ENCODE measurements at regions not wholly inside any gene's neighbourhood (a gene's known extent, or its start where the extent isn't known, plus 50 kb on each side); places are given as distances from the start of the nearest gene placed in this dataset.

- Histone ChIP-seq H3K36me3 (ENCODE audit: insufficient read depth, low read length) (no peaks in the 10 kb centered on the region), H2AFZ (ENCODE audit: low read length) (no peak overlapping the region), H3K79me2 (ENCODE audit: insufficient read depth, low read depth, low read length) (no peaks in the 10 kb centered on the region), H3K9me3 (ENCODE audit: low read length) (no peaks in the 10 kb centered on the region), H3K4me3 (ENCODE audit: low read depth, low read length, poor library complexity, severe bottlenecking) (no peak overlapping the region), H3K4me2 (ENCODE audit: low read length) (no peak overlapping the region), H3K9me2 (ENCODE audit: insufficient read depth, low read length) (no peaks in the 10 kb centered on the region), H3K4me1 (ENCODE audit: insufficient read depth, low read length, poor library complexity, severe bottlenecking) (no peaks in the 10 kb centered on the region), H4K20me1 (ENCODE audit: insufficient read depth, low read length) (no peaks in the 10 kb centered on the region), H3K27ac (ENCODE audit: low read depth, low read length, poor library complexity, severe bottlenecking) (no peak overlapping the region)
- ChIA-PET CTCF (ENCODE audit: unreplicated experiment) (no interaction called here), POLR2A (no interaction called here)
- no peak for DNase-seq (ENCODE audit: low spot score)
- intact Hi-C loops (cut with micrococcal nuclease; ENCODE audit: unreplicated experiment) = no loop called here
- TF ChIP-seq EZH2phosphoT487 (IDR thresholded peaks at IDR 0.05; ENCODE audit: borderline replicate concordance, low read depth, low read length) (no peak), CTCF (conservative IDR thresholded peaks at IDR 0.05; ENCODE audit: low read length) (no peak)
- BruUV-seq (replicated peaks) = no TSS peak
Observed at GRCh38 chrX:126985981-126986380, 166.5 kb downstream of the PRR32 start.

GRCh38 chrX:126994032-126994600, 174.6 kb downstream of the PRR32 start:
- H3K9me2 ChIP-seq (ENCODE audit: insufficient read depth, low read length) = no peaks in the 10 kb centered on the region
- ChIA-PET CTCF (ENCODE audit: unreplicated experiment) (no interaction called here), POLR2A (no interaction called here)
- H3K27ac ChIP-seq (ENCODE audit: low read depth, low read length, poor library complexity, severe bottlenecking) = no peak overlapping the region
- H3K79me2 ChIP-seq (ENCODE audit: insufficient read depth, low read depth, low read length) = no peaks in the 10 kb centered on the region
- no peak overlapping the region for H2AFZ ChIP-seq (ENCODE audit: low read length)
- no peaks in the 10 kb centered on the region for H3K4me1 ChIP-seq (ENCODE audit: insufficient read depth, low read length, poor library complexity, severe bottlenecking)
- no peak for TF ChIP-seq EZH2phosphoT487 (IDR thresholded peaks at IDR 0.05; ENCODE audit: borderline replicate concordance, low read depth, low read length)
- no peak for TF ChIP-seq CTCF (conservative IDR thresholded peaks at IDR 0.05; ENCODE audit: low read length)
- intact Hi-C loops (cut with micrococcal nuclease; ENCODE audit: unreplicated experiment) = no loop called here
- no peaks in the 10 kb centered on the region for H4K20me1 ChIP-seq (ENCODE audit: insufficient read depth, low read length)
- no peaks in the 10 kb centered on the region for H3K9me3 ChIP-seq (ENCODE audit: low read length)
- no TSS peak for BruUV-seq (replicated peaks)
- DNase-seq (ENCODE audit: low spot score) = no peak
- H3K4me3 ChIP-seq (ENCODE audit: low read depth, low read length, poor library complexity, severe bottlenecking) = no peak overlapping the region
- H3K36me3 ChIP-seq (ENCODE audit: insufficient read depth, low read length) = no peaks in the 10 kb centered on the region
- no peak overlapping the region for H3K4me2 ChIP-seq (ENCODE audit: low read length)

- ChIA-PET POLR2A (no interaction called here), CTCF (ENCODE audit: unreplicated experiment) (no interaction called here)
- no peaks in the 10 kb centered on the region for H3K79me2 ChIP-seq (ENCODE audit: insufficient read depth, low read depth, low read length)
- no peaks in the 10 kb centered on the region for H4K20me1 ChIP-seq (ENCODE audit: insufficient read depth, low read length)
- no TSS peak for BruUV-seq (replicated peaks)
- no peak overlapping the region for H3K27ac ChIP-seq (ENCODE audit: low read depth, low read length, poor library complexity, severe bottlenecking)
- H3K36me3 ChIP-seq (ENCODE audit: insufficient read depth, low read length) = no peaks in the 10 kb centered on the region
- H2AFZ ChIP-seq (ENCODE audit: low read length) = no peak overlapping the region
- no peaks in the 10 kb centered on the region for H3K4me1 ChIP-seq (ENCODE audit: insufficient read depth, low read length, poor library complexity, severe bottlenecking)
- H3K9me3 ChIP-seq (ENCODE audit: low read length) = no peaks in the 10 kb centered on the region
- no peaks in the 10 kb centered on the region for H3K9me2 ChIP-seq (ENCODE audit: insufficient read depth, low read length)
- intact Hi-C loops (cut with micrococcal nuclease; ENCODE audit: unreplicated experiment) = no loop called here
- no peak for DNase-seq (ENCODE audit: low spot score)
- no peak overlapping the region for H3K4me3 ChIP-seq (ENCODE audit: low read depth, low read length, poor library complexity, severe bottlenecking)
- no peak overlapping the region for H3K4me2 ChIP-seq (ENCODE audit: low read length)
- TF ChIP-seq CTCF (conservative IDR thresholded peaks at IDR 0.05; ENCODE audit: low read length) (no peak), EZH2phosphoT487 (IDR thresholded peaks at IDR 0.05; ENCODE audit: borderline replicate concordance, low read depth, low read length) (no peak)
Observed at GRCh38 chrX:127011629-127012028, 192.1 kb downstream of the PRR32 start.
